ENCODE measurements at regions not wholly inside any gene's neighbourhood (a gene's known extent, or its start where the extent isn't known, plus 50 kb on each side); places are given as distances from the start of the nearest gene placed in this dataset.

- Histone ChIP-seq H3K9me2 (ENCODE audit: insufficient read depth) (no peaks in the 10 kb centered on the region), H2AFZ (ENCODE audit: low read depth, low read length, poor library complexity, severe bottlenecking) (no peak overlapping the region), H3K9ac (ENCODE audit: low read length) (no peak overlapping the region), H3K36me3 (ENCODE audit: control insufficient read depth in 1 of 2, insufficient read depth in 2 of 2, low read length in 2 of 2) (no peaks in the 10 kb centered on the region), H4K20me1 (ENCODE audit: insufficient read depth) (no peaks in the 10 kb centered on the region), H3K4me3 (replicated peaks in 1 of 2; ENCODE audit: low read depth in 1 of 2, low read length in 2 of 2) (no peak overlapping the region), H3K4me2 (ENCODE audit: low read length) (no peak overlapping the region), H3K9me3 (ENCODE audit: control insufficient read depth in 1 of 2, insufficient read depth in 1 of 2, low read depth in 1 of 2, low read length in 2 of 2) (no peaks in the 10 kb centered on the region), H3K27ac (ENCODE audit: low read depth, low read length) (no peak overlapping the region), H3K4me1 (ENCODE audit: control insufficient read depth in 1 of 2, insufficient read depth in 2 of 2, low read length in 2 of 2) (no peaks in the 10 kb centered on the region), H3K27me3 (ENCODE audit: insufficient read depth, low read length) (no peaks in the 10 kb centered on the region), H3K79me2 (ENCODE audit: insufficient read depth, low read length) (no peaks in the 10 kb centered on the region)
- intact Hi-C loops (cut with micrococcal nuclease) = no loop called here
- POLR2A ChIA-PET = no interaction called here
- RAD21 ChIA-PET (ENCODE audit: low non-redundant PET in 1 of 2, low total read pairs in 2 of 2, uncharacterized antibody in 2 of 2, unreplicated experiment in 2 of 2) = no interaction called here
- CTCF ChIA-PET = no interaction called here
- ATAC-seq (no peak), DNase-seq (ENCODE audit: low read depth, low spot score) (no peak)
- no peak for TF ChIP-seq RAD21 (IDR thresholded peaks at IDR 0.05; ENCODE audit: low read depth)
- no peak for TF ChIP-seq ELF1 (IDR thresholded peaks at IDR 0.05; ENCODE audit: borderline replicate concordance, low read depth)
- no peak for TF ChIP-seq SRF (IDR thresholded peaks at IDR 0.05; ENCODE audit: low read depth)
- TF ChIP-seq CTCF (IDR thresholded peaks at IDR 0.05 in 2 of 3, conservative IDR thresholded peaks at IDR 0.05 in 1 of 3; ENCODE audit: borderline replicate concordance in 1 of 3, insufficient read depth in 1 of 3, low read depth in 2 of 3, low read length in 2 of 3) = no peak
- TF ChIP-seq ATF3 (IDR thresholded peaks at IDR 0.05) = no peak
- TF ChIP-seq TCF7L2 (IDR thresholded peaks at IDR 0.05; ENCODE audit: borderline replicate concordance, extremely low read depth, insufficient read depth, insufficient read length) = no peak
- TF ChIP-seq ZNF274 (IDR thresholded peaks at IDR 0.05; ENCODE audit: low read depth, low read length) = no peak
- no peak for TF ChIP-seq EGR1 (IDR thresholded peaks at IDR 0.05; ENCODE audit: low read depth)
- TF ChIP-seq SP1 (IDR thresholded peaks at IDR 0.05; ENCODE audit: low read depth) = no peak
- no peak for TF ChIP-seq FOSL1 (IDR thresholded peaks at IDR 0.05; ENCODE audit: low read depth)
- no peak for TF ChIP-seq EZH2phosphoT487 (IDR thresholded peaks at IDR 0.05; ENCODE audit: borderline replicate concordance)
- no peak for TF ChIP-seq CBX3 (IDR thresholded peaks at IDR 0.05; ENCODE audit: low read depth)
- no peak for TF ChIP-seq SIN3A (IDR thresholded peaks at IDR 0.05; ENCODE audit: low read depth)
- TF ChIP-seq MAX (IDR thresholded peaks at IDR 0.05) = no peak
- no peak for TF ChIP-seq JUND (IDR thresholded peaks at IDR 0.05)
- no peak for TF ChIP-seq POLR2AphosphoS5 (IDR thresholded peaks at IDR 0.05; ENCODE audit: low read depth, low read length)
- no peak for TF ChIP-seq ZFX (IDR thresholded peaks at IDR 0.05)
- BruUV-seq (replicated peaks) = no TSS peak
These were observed 278.5 kb downstream of the TMEM167A start for GRCh38 chr5:82798676-82799075.
